ENCODE measurements at regions not wholly inside any gene's neighbourhood (a gene's known extent, or its start where the extent isn't known, plus 50 kb on each side); places are given as distances from the start of the nearest gene placed in this dataset.

DNA sequence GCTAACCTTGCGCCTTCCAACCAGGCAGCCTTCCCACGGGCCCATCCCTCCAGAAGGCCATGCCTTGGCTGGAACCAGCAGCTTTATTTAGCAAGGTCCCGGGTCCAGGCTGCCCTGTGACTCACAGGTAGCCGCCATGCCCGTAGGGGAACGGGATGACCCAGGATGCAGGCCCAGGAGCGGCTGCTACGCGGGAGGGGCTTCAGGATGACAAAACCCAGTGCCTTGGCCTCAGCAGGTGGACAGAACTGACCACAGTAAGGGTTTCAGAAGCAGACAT lies 63.3 kb downstream of the RTP5 start:
- Mint-ChIP-seq H3K27ac (ENCODE audit: unreplicated experiment) (no peak overlapping the region), H3K27me3 (ENCODE audit: unreplicated experiment) (peaks cover 8% of the 10 kb centered on the region), H3K4me1 (ENCODE audit: low read depth, unreplicated experiment) (no peaks in the 10 kb centered on the region), H3K9me3 (ENCODE audit: unreplicated experiment) (peaks cover 2% of the 10 kb centered on the region), H3K4me3 (ENCODE audit: unreplicated experiment) (no peak overlapping the region), H3K36me3 (ENCODE audit: unreplicated experiment) (peaks cover 10% of the 10 kb centered on the region)
- no peak for DNase-seq
- TF ChIP-seq, protein P1, sequence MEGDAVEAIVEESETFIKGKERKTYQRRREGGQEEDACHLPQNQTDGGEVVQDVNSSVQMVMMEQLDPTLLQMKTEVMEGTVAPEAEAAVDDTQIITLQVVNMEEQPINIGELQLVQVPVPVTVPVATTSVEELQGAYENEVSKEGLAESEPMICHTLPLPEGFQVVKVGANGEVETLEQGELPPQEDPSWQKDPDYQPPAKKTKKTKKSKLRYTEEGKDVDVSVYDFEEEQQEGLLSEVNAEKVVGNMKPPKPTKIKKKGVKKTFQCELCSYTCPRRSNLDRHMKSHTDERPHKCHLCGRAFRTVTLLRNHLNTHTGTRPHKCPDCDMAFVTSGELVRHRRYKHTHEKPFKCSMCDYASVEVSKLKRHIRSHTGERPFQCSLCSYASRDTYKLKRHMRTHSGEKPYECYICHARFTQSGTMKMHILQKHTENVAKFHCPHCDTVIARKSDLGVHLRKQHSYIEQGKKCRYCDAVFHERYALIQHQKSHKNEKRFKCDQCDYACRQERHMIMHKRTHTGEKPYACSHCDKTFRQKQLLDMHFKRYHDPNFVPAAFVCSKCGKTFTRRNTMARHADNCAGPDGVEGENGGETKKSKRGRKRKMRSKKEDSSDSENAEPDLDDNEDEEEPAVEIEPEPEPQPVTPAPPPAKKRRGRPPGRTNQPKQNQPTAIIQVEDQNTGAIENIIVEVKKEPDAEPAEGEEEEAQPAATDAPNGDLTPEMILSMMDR (IDR thresholded peaks at IDR 0.05; ENCODE audit: partially characterized antibody, unreplicated experiment): no peak

DNA sequence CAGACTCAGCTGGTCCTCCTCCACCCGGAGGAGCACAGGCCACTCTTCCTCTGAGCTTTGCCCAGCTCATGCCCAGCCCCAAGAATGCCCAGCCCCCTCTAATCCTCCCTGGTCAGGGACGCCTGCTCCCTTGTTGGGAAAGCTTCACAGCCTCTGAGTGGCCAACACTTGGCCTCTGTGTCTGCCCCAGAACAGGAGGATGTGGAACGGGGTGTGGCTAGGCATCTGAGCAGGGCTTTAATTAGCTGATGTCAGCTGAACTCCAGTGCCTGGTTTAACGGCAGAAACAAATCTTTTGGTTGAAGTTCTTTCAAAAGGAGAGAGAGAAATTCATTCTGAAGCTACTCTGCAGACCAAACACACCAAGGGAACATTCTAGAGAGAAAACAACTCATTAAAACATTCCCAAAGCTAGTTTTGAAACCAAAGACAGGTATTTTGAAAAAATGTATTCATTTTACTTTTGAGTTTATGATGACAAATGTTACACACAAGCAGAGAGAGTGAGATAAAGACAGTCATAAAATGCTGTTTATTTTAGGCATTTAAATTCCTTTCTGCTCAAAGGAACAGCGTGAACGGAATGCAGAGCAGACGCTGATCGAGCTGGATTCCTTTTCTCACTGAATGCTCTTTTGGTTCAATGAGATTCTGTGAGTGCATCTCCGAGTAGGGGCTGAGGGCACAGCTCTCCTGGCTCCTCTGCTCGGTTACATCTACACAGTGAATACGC lies 63.8 kb downstream of the RTP5 start:
- Mint-ChIP-seq H3K27ac (ENCODE audit: unreplicated experiment) (no peak overlapping the region), H3K4me1 (ENCODE audit: low read depth, unreplicated experiment) (no peaks in the 10 kb centered on the region), H3K9me3 (ENCODE audit: unreplicated experiment) (peaks cover 2% of the 10 kb centered on the region), H3K36me3 (ENCODE audit: unreplicated experiment) (peaks cover 10% of the 10 kb centered on the region), H3K27me3 (ENCODE audit: unreplicated experiment) (peaks cover 8% of the 10 kb centered on the region), H3K4me3 (ENCODE audit: unreplicated experiment) (no peak overlapping the region)
- TF ChIP-seq, protein P1 (IDR thresholded peaks at IDR 0.05; ENCODE audit: partially characterized antibody, unreplicated experiment): no peak
- DNase-seq: no peak

DNA sequence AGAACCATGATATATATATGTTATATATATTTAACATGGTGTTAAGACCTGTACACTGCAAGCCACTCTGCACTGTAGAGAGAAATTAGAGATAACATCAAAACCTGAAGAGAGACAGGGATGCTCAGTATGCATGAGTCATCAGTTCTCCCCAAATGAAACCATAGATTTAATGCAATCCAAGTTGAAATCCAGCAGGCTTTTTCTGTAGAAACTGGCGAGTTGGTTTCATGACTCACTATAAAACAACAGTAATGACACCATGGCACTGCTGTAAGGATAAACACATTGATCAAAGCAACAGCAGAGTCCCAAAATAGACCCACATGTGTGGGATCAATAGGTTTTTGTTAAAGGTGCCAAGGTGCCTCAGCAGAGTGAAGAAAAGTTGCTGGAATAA lies 65.8 kb downstream of the RTP5 start:
- peaks cover 5% of the 10 kb centered on the region for H3K27me3 Mint-ChIP-seq (ENCODE audit: unreplicated experiment)
- no peak overlapping the region for H3K27ac Mint-ChIP-seq (ENCODE audit: unreplicated experiment)
- DNase-seq: no peak
- H3K4me1 Mint-ChIP-seq (ENCODE audit: low read depth, unreplicated experiment): no peaks in the 10 kb centered on the region
- H3K9me3 Mint-ChIP-seq (ENCODE audit: unreplicated experiment): peaks cover 2% of the 10 kb centered on the region
- TF ChIP-seq, protein P1 (IDR thresholded peaks at IDR 0.05; ENCODE audit: partially characterized antibody, unreplicated experiment): no peak
- H3K4me3 Mint-ChIP-seq (ENCODE audit: unreplicated experiment): no peak overlapping the region
- H3K36me3 Mint-ChIP-seq (ENCODE audit: unreplicated experiment): peaks cover 13% of the 10 kb centered on the region

DNA sequence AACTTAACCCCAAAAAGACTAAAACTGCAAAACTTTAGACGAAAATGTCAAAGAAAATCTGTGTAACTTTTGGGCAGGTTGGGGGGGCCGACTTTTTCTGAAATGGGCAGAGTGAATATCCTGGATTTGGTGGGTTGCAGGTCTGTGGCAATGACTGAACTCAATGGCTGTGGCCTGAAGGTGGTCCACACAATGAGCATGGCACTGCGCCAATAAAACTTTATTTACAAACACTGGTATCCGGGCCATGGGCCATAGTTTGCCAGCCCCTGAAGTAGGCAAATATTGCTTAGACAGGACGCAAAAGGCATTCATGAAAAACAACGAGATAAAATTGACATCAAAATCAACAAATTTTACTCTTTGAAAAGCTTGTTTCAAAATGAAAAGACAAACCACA lies 66.2 kb downstream of the RTP5 start:
- Mint-ChIP-seq H3K4me3 (ENCODE audit: unreplicated experiment) (no peak overlapping the region), H3K36me3 (ENCODE audit: unreplicated experiment) (peaks cover 16% of the 10 kb centered on the region), H3K27me3 (ENCODE audit: unreplicated experiment) (peaks cover 3% of the 10 kb centered on the region), H3K27ac (ENCODE audit: unreplicated experiment) (no peak overlapping the region), H3K4me1 (ENCODE audit: low read depth, unreplicated experiment) (no peaks in the 10 kb centered on the region), H3K9me3 (ENCODE audit: unreplicated experiment) (peaks cover 2% of the 10 kb centered on the region)
- TF ChIP-seq, protein P1 (IDR thresholded peaks at IDR 0.05; ENCODE audit: partially characterized antibody, unreplicated experiment): no peak
- DNase-seq: no peak

DNA sequence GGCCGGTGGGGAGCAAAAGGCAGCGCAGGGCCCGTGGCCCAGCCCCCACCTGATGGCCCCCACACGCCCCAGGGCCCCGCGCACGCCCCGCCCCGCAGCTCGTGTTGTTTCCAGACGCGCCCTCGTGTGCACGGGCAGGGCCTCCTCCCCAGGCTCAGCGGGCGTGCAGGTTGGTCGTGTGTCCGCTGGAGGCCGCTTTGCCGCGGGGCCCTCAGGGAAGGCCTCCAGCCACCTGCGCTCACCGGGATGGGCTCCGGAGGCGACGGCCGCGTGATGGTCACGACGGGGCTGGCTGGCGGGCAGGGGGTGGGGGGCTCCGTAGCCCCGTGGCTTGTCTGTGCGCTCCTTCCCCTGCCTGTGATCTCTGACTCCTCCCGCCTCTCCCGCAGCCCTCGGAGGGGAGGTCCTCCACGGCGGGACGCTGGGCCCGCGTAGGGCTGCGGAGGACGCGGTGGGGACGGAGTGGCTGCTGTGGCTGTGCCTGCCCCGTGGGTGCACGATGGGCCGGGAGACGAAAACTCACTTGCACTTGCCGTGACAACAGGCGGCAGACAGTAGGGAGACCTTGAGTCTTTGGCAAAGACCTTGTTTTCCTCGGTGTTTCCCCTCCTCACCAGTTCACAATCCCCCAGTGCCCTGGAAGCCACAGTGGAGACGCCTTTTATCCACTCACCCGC lies 67.1 kb downstream of the RTP5 start:
- H3K27me3 Mint-ChIP-seq (ENCODE audit: unreplicated experiment): no peaks in the 10 kb centered on the region
- no peak for DNase-seq
- H3K9me3 Mint-ChIP-seq (ENCODE audit: unreplicated experiment): no peaks in the 10 kb centered on the region
- no peak overlapping the region for H3K4me3 Mint-ChIP-seq (ENCODE audit: unreplicated experiment)
- no peaks in the 10 kb centered on the region for H3K4me1 Mint-ChIP-seq (ENCODE audit: low read depth, unreplicated experiment)
- TF ChIP-seq, protein P1 (IDR thresholded peaks at IDR 0.05; ENCODE audit: partially characterized antibody, unreplicated experiment): no peak
- no peak overlapping the region for H3K27ac Mint-ChIP-seq (ENCODE audit: unreplicated experiment)
- H3K36me3 Mint-ChIP-seq (ENCODE audit: unreplicated experiment): peaks cover 16% of the 10 kb centered on the region
